Breast epithelium (tissue), 4 donors: ENCODE measurements at regions not wholly inside any gene's neighbourhood (a gene's known extent, or its start where the extent isn't known, plus 50 kb on each side); places are given as distances from the start of the nearest gene placed in this dataset.
"Not testable (repeated sequence)": the region's sequence is repeated elsewhere in the genome, so short reads cannot be mapped to it uniquely, and the experiment has no call there.

Source experiments
- DNase-seq, 2 donors: peaks; one replicate each; pipeline ENCODE4 v3.0.0-alpha.2; 2019; ENCODE audit warnings: low spot score in 2 of 2
- H3K27ac ChIP-seq, 2 donors: fragments of 200-600 bp; sonication (generic) in 1 of 2; one replicate each; pipeline ENCODE4 v1.5.1; 2016 to 2019; ENCODE audit warnings: mild to moderate bottlenecking in 1 of 2
- H3K27me3 ChIP-seq, 2 donors: fragments of 200-600 bp; sonication (generic) in 1 of 2; one replicate each; pipeline versions ENCODE4 v1.5.1 to v1.6.0; 2017 to 2019; ENCODE audit warnings: control low read depth in 1 of 2, mild to moderate bottlenecking in 1 of 2
- H3K36me3 ChIP-seq: fragments of 200-600 bp; one replicate; pipeline ENCODE4 v1.5.1; 2019
- H3K4me1 ChIP-seq, 2 donors: fragments of 200-600 bp; sonication (generic); one replicate each; pipeline ENCODE4 v1.5.1; 2016 to 2019; ENCODE audit warnings: control low read depth in 1 of 2
- H3K4me3 ChIP-seq, 3 donors: fragments of 200-600 bp; sonication (generic); 1 replicate in 2 of 3; 2 replicates in 1 of 3; pipeline ENCODE4 v1.5.1; 2016 to 2019; ENCODE audit warnings: mild to moderate bottlenecking in 3 of 3, moderate library complexity in 2 of 3
- H3K9me3 ChIP-seq, 2 donors: fragments of 200-600 bp; sonication (generic) in 1 of 2; one replicate each; pipeline ENCODE4 v1.5.1; 2016 to 2019; ENCODE audit warnings: control low read depth in 1 of 2
- POLR2A ChIP-seq: fragments of 450-650 bp; IDR thresholded peaks from one replicate; pipeline ENCODE4 v1.6.1; 2016; ENCODE audit warnings: antibody characterized with exemption, mild to moderate bottlenecking, moderate library complexity
- POLR2AphosphoS5 ChIP-seq, 3 donors: sonication (generic); formaldehyde crosslinking; IDR thresholded peaks; one replicate each; pipeline ENCODE4 v1.6.1; 2017; ENCODE audit warnings: antibody characterized with exemption in 3 of 3
- intact Hi-C: fragments of 100-400 bp; cut with DNase I; formaldehyde crosslinking; loops from one replicate; pipeline ENCODE4 v1.15.1; 2023; ENCODE audit warnings: low total_unique reads
- TF ChIP-seq, protein P1 (sequence below), 3 donors: fragments of 450-650 bp; IDR thresholded peaks; one replicate each; pipeline ENCODE4 v1.5.1; 2016 to 2017; ENCODE audit warnings: antibody characterized with exemption in 3 of 3, mild to moderate bottlenecking in 3 of 3, moderate library complexity in 3 of 3

DNA sequence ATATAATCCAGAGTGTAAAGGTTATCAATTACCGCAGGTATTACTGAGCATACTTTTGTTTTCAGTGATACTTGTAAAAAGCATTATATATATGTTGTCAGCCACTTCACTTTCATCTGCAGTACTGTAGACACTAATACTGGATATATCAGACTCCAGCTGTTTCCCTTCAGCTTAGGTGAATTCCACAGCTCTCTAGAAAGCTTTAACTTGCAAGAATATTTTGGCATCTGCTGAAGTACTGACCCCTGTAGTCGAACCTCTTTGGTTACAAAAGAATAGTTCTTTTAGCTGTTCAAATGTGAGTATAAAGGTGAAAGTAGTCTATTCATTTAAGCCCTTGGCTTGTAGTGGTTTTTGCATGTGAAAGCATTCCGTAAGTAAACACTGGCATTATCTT lies 1222.7 kb upstream of the TENM3 start:
- TF ChIP-seq, protein P1, sequence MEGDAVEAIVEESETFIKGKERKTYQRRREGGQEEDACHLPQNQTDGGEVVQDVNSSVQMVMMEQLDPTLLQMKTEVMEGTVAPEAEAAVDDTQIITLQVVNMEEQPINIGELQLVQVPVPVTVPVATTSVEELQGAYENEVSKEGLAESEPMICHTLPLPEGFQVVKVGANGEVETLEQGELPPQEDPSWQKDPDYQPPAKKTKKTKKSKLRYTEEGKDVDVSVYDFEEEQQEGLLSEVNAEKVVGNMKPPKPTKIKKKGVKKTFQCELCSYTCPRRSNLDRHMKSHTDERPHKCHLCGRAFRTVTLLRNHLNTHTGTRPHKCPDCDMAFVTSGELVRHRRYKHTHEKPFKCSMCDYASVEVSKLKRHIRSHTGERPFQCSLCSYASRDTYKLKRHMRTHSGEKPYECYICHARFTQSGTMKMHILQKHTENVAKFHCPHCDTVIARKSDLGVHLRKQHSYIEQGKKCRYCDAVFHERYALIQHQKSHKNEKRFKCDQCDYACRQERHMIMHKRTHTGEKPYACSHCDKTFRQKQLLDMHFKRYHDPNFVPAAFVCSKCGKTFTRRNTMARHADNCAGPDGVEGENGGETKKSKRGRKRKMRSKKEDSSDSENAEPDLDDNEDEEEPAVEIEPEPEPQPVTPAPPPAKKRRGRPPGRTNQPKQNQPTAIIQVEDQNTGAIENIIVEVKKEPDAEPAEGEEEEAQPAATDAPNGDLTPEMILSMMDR (IDR thresholded peaks at IDR 0.05): no peak
- DNase-seq: no peak
- Histone ChIP-seq H3K36me3 (no peaks in the 10 kb centered on the region), H3K27ac (no peak overlapping the region), H3K27me3 (no peaks in the 10 kb centered on the region), H3K4me3 (no peak overlapping the region), H3K4me1 (no peaks in the 10 kb centered on the region), H3K9me3 (no peaks in the 10 kb centered on the region)
- intact Hi-C loops: no loop called here

DNA sequence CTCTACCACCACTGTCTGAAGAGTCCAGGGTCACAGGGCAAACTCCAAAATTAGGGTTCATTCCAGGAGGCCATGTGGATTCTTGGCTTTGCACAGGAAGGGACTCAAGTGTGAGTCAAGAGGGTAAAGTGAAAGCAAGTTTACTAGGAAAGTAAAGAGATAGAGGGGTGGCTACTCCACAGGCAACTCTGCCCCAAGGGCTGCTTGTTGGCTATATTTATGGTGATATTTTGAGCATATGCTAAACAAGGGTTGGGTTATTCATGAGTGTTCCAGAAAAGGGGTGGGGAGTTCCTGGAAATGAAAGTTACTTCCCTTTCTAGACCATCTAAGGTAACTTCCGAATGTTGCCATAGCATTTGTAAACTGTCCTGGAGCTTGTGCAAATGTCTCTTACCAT lies 1222.0 kb upstream of the TENM3 start:
- no peaks in the 10 kb centered on the region for H3K36me3 ChIP-seq
- intact Hi-C loops: no loop called here

DNA sequence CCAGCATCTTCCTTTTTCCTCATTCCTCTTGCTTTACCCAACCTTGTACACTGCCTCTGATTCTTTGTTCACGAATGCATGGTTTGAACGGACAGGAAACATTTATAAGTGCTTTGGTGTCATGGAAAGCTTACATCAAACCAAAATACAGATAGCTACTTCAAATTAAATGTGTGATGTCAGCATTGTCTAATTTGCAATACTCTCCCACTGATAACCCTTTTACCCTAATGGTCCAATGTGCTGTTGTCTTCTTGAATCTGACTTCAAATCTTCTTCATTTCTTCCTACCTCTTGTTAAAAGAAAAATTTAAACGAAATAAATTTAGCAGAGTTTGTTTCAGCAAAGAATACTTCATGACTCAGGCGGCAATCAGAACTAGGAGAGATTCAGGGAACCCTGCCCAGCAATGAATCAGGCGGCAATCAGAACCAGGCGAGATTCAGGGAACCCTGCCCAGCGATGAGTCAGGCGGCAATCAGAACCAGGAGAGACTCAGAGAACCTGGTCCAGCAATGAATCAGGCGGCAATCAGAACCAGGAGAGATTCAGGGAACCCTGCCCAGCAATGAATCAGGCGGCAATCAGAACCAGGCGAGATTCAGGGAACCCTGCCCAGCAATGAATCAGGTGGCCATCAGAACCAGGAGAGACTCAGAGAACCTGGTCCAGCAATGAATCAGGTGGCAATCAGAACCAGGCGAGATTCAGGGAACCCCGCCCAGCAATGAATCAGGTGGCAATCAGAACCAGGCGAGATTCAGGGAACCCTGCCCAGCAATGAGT lies 1212.9 kb upstream of the TENM3 start:
- H3K27ac ChIP-seq, H3K36me3 ChIP-seq, H3K9me3 ChIP-seq, H3K27me3 ChIP-seq, DNase-seq, H3K4me1 ChIP-seq, H3K4me3 ChIP-seq, intact Hi-C loops: not testable (repeated sequence)

More for the DNA sequence above, 1222.0 kb upstream of the TENM3 start:
- Histone ChIP-seq H3K4me1 (no peaks in the 10 kb centered on the region), H3K4me3 (no peak overlapping the region), H3K27me3 (no peaks in the 10 kb centered on the region), H3K27ac (no peak overlapping the region), H3K9me3 (no peaks in the 10 kb centered on the region)
- no peak for DNase-seq
- TF ChIP-seq, protein P1 (IDR thresholded peaks at IDR 0.05): no peak
- TF ChIP-seq POLR2A (no peak), POLR2AphosphoS5 (IDR thresholded peaks at IDR 0.05) (no peak)

DNA sequence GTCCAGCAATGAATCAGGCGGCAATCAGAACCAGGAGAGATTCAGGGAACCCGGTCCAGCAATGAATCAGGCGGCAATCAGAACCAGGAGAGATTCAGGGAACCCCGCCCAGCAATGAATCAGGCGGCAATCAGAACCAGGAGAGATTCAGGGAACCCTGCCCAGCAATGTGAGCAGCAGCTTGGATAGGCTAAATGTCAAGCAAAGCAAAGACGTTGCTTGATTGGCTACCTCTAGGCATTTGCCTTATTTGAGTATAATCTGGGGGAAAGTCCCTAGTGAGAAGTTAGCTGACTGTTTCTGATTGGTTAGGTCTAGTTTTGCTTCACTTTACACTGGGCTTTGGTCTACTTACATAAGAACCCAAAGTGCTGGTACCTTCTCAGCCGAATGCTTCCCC lies 1212.2 kb upstream of the TENM3 start:
- intact Hi-C loops: no loop called here
- Histone ChIP-seq H3K4me1 (no peaks in the 10 kb centered on the region), H3K27ac (no peak overlapping the region), H3K4me3 (no peak overlapping the region), H3K27me3 (no peaks in the 10 kb centered on the region), H3K9me3 (no peaks in the 10 kb centered on the region), H3K36me3 (no peaks in the 10 kb centered on the region)
- TF ChIP-seq, protein P1 (IDR thresholded peaks at IDR 0.05): no peak
- no peak for TF ChIP-seq POLR2A
- no peak for TF ChIP-seq POLR2AphosphoS5 (IDR thresholded peaks at IDR 0.05)
- DNase-seq: no peak

DNA sequence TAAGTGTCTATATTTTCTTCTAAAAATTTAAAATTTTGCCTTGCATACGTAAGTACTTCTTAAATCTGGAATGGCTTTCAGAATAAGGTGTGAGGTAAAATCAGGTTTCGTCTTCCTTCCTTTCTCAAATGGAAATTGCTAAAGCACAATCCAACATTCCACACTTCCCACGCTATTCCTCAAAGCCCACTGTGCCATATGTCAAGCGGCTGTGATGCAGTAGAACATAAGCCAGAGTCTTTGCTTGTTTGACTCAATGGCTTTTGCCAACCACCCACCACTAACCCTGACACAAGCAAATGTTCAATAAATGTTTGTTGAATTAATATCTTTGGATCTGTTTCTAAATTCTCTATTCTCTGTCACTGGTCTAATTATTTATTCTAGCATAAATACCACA lies 1199.7 kb upstream of the TENM3 start:
- no peak for TF ChIP-seq POLR2AphosphoS5 (IDR thresholded peaks at IDR 0.05)
- TF ChIP-seq POLR2A: no peak
- TF ChIP-seq, protein P1 (IDR thresholded peaks at IDR 0.05): no peak
- intact Hi-C loops: no loop called here
- H3K36me3 ChIP-seq: no peaks in the 10 kb centered on the region
- H3K4me1 ChIP-seq: no peaks in the 10 kb centered on the region
- no peaks in the 10 kb centered on the region for H3K9me3 ChIP-seq
- no peak overlapping the region for H3K27ac ChIP-seq
- no peaks in the 10 kb centered on the region for H3K27me3 ChIP-seq
- no peak overlapping the region for H3K4me3 ChIP-seq
- no peak for DNase-seq

DNA sequence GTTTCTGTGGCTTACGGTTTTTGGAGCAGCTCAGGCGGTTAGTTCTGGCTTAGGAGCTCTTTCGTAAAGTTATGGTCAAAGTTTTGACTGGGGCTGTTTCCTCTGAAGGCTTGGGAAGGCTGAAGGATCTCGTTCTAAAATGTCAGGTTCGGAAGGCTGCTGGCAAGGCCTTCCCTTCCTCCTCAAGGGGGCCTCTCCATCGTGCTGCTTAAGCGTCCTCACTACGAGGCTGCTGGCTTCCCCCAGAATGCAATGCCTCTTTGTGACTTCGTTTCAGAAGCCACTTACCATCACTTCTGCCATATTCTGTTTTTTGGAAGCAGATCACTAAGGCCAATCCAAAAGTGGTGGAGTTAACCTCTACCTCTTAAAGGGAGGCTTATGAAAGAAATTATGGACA lies 1196.4 kb upstream of the TENM3 start:
- Histone ChIP-seq H3K36me3 (no peaks in the 10 kb centered on the region), H3K9me3 (no peaks in the 10 kb centered on the region), H3K27me3 (no peaks in the 10 kb centered on the region), H3K4me1 (no peaks in the 10 kb centered on the region), H3K4me3 (no peak overlapping the region), H3K27ac (no peak overlapping the region)
- no peak for DNase-seq
- intact Hi-C loops: no loop called here
- TF ChIP-seq POLR2A (no peak), POLR2AphosphoS5 (IDR thresholded peaks at IDR 0.05) (no peak)
- TF ChIP-seq, protein P1 (IDR thresholded peaks at IDR 0.05): no peak
